Osteoblast (primary cell): ENCODE measurements at regions not wholly inside any gene's neighbourhood (a gene's known extent, or its start where the extent isn't known, plus 50 kb on each side); places are given as distances from the start of the nearest gene placed in this dataset.

ENCODE experiments used
- DNase-seq: peaks from one replicate; pipeline ENCODE4 v3.0.0; 2011; ENCODE audit warnings: low spot score, mixed read lengths; ENCODE audit not compliant: insufficient read length; ENCODE audit errors: missing footprints
- H2AFZ ChIP-seq: 2 replicates; pipeline ENCODE4 v1.6.0; 2011; ENCODE audit warnings: mild to moderate bottlenecking, low read length
- H3K27ac ChIP-seq: 2 replicates; pipeline ENCODE4 v1.5.1; 2011; ENCODE audit warnings: mild to moderate bottlenecking, low read depth, low read length, moderate library complexity
- H3K27me3 ChIP-seq: 2 replicates; pipeline ENCODE4 v1.6.0; 2012; ENCODE audit warnings: mild to moderate bottlenecking, control low read depth, inconsistent platforms, low read length, moderate library complexity; ENCODE audit not compliant: insufficient read depth
- H3K36me3 ChIP-seq: 2 replicates; pipeline ENCODE4 v1.5.1; 2011; ENCODE audit warnings: mild to moderate bottlenecking, low read length, control low read depth, moderate library complexity; ENCODE audit not compliant: insufficient read depth
- H3K4me1 ChIP-seq: 2 replicates; pipeline ENCODE4 v1.5.1; 2011; ENCODE audit warnings: mild to moderate bottlenecking, low read length, control low read depth, moderate library complexity; ENCODE audit not compliant: insufficient read depth
- H3K4me2 ChIP-seq: 2 replicates; pipeline ENCODE4 v1.6.0; 2011; ENCODE audit warnings: mild to moderate bottlenecking, low read length; ENCODE audit not compliant: insufficient read depth
- H3K4me3 ChIP-seq: fragments of 200-600 bp; sonication (generic); 3 replicates; pipeline ENCODE4 v1.5.1; 2012; ENCODE audit warnings: mild to moderate bottlenecking, low read length, inconsistent platforms; ENCODE audit not compliant: insufficient read depth
- H3K79me2 ChIP-seq: 2 replicates; pipeline ENCODE4 v1.6.0; 2012; ENCODE audit warnings: mild to moderate bottlenecking, low read length, control low read depth, inconsistent platforms; ENCODE audit not compliant: insufficient read depth
- H3K9me3 ChIP-seq: 2 replicates; pipeline ENCODE4 v1.5.1; 2011; ENCODE audit warnings: low read depth, low read length, control low read depth
- H4K20me1 ChIP-seq: 2 replicates; pipeline ENCODE4 v1.6.0; 2012; ENCODE audit warnings: mild to moderate bottlenecking, low read length, control low read depth; ENCODE audit not compliant: insufficient read depth
- TF ChIP-seq, protein P1 (sequence below): IDR thresholded peaks from 2 replicates; pipeline ENCODE4 v1.5.1; 2011; ENCODE audit warnings: mild to moderate bottlenecking, low read depth, low read length, moderate library complexity; ENCODE audit errors: extremely low read depth

DNA sequence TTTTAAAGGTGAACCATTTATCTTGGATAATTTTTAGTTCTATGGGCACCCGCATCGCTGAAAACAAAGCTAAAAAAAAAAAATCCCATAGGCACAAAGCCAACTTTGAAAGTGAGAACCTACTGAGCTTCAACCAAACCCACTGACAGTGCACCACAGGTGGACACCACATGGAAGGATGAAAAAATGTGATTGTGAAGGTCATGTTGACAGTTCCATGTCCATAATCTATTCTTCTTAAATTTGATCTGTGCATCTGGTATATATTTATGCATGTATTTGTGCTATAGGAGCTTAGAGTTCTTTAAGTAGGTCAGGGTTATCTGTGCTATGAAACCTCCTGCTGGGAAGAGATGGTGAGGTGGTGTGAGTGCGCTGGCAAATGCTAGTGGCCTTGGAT lies 374.3 kb downstream of the SPRY1 start:
- no peaks in the 10 kb centered on the region for H3K27me3 ChIP-seq
- no peak overlapping the region for H3K27ac ChIP-seq
- no peaks in the 10 kb centered on the region for H3K4me1 ChIP-seq
- no peaks in the 10 kb centered on the region for H4K20me1 ChIP-seq
- no peak overlapping the region for H3K4me3 ChIP-seq
- H3K36me3 ChIP-seq: no peaks in the 10 kb centered on the region
- DNase-seq: no peak
- TF ChIP-seq, protein P1, sequence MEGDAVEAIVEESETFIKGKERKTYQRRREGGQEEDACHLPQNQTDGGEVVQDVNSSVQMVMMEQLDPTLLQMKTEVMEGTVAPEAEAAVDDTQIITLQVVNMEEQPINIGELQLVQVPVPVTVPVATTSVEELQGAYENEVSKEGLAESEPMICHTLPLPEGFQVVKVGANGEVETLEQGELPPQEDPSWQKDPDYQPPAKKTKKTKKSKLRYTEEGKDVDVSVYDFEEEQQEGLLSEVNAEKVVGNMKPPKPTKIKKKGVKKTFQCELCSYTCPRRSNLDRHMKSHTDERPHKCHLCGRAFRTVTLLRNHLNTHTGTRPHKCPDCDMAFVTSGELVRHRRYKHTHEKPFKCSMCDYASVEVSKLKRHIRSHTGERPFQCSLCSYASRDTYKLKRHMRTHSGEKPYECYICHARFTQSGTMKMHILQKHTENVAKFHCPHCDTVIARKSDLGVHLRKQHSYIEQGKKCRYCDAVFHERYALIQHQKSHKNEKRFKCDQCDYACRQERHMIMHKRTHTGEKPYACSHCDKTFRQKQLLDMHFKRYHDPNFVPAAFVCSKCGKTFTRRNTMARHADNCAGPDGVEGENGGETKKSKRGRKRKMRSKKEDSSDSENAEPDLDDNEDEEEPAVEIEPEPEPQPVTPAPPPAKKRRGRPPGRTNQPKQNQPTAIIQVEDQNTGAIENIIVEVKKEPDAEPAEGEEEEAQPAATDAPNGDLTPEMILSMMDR: no peak
- H3K79me2 ChIP-seq: no peaks in the 10 kb centered on the region
- no peaks in the 10 kb centered on the region for H3K9me3 ChIP-seq
- no peak overlapping the region for H3K4me2 ChIP-seq
- H2AFZ ChIP-seq: no peak overlapping the region

GRCh38 chr4:123776267-123776666 lies 379.7 kb downstream of the SPRY1 start:
- no peaks in the 10 kb centered on the region for H3K4me1 ChIP-seq
- no peaks in the 10 kb centered on the region for H4K20me1 ChIP-seq
- no peaks in the 10 kb centered on the region for H3K79me2 ChIP-seq
- no peak for DNase-seq
- no peaks in the 10 kb centered on the region for H3K36me3 ChIP-seq
- TF ChIP-seq, protein P1: no peak
- H3K4me3 ChIP-seq: no peak overlapping the region
- H3K9me3 ChIP-seq: no peaks in the 10 kb centered on the region
- H3K27ac ChIP-seq: no peak overlapping the region
- no peaks in the 10 kb centered on the region for H3K27me3 ChIP-seq
- H2AFZ ChIP-seq: no peak overlapping the region
- H3K4me2 ChIP-seq: no peak overlapping the region

DNA sequence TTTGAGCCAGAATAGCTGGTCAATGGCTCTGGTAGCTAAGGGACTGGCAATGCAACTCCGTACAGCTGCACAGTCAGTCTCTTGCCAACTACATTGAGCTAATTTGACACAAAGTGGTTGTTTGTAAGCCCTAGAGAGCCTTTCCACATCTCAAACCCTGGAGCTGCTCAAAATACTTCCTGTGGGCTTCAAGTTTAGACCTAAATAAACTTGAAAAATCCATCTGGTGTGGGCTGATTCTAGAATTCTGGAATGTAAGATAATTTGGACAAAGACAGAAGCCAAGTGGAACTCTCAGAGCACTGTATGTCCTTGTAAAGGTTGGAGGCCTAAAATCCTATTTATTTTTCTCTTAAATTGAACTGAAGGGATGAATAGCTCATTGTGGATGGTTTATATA lies 380.8 kb downstream of the SPRY1 start:
- DNase-seq: no peak
- Histone ChIP-seq H3K27ac (no peak overlapping the region), H3K4me1 (peaks cover under 1% of the 10 kb centered on the region), H3K4me2 (no peak overlapping the region), H4K20me1 (no peaks in the 10 kb centered on the region), H3K4me3 (no peak overlapping the region), H2AFZ (peak overlapping the region; percentile 71), H3K9me3 (no peaks in the 10 kb centered on the region), H3K79me2 (no peaks in the 10 kb centered on the region), H3K36me3 (no peaks in the 10 kb centered on the region), H3K27me3 (no peaks in the 10 kb centered on the region)
- TF ChIP-seq, protein P1: no peak

DNA sequence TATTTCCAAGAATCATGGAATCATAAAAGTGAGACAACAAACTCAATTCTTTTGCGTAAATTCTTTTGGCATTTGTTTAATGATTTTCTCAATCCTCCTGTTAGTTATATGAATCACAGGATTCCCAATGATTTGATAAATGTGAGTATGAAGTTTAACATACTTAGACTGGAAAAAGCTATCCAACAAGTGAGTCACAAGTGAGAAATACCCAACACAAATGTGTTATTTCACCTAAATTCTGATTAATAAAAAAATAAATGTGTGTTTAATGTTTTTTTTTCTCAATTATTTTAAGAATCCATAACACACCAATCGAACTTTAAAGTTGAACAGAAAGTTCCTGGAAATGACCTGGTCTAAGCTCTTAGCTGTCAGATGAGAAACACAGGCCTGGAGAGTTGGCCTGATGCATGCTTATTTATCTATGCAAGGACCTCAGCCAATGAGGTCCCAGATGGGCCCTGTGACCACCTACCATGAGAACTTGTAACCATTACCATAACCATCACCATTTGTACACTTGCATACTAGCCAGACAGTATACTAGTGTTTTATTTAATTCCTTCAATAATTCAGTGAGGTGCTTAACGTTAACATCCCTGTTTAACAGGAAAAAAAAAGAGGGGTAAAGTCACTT lies 386.7 kb downstream of the SPRY1 start:
- peak overlapping the region; percentile 20 for H3K4me2 ChIP-seq
- no peaks in the 10 kb centered on the region for H3K9me3 ChIP-seq
- TF ChIP-seq, protein P1: no peak
- no peaks in the 10 kb centered on the region for H4K20me1 ChIP-seq
- peak overlapping the region; percentile 74 for H3K27ac ChIP-seq
- no peaks in the 10 kb centered on the region for H3K36me3 ChIP-seq
- H3K4me3 ChIP-seq: no peak overlapping the region
- peaks cover 49% of the 10 kb centered on the region for H3K4me1 ChIP-seq
- H3K27me3 ChIP-seq: no peaks in the 10 kb centered on the region
- no peak overlapping the region for H2AFZ ChIP-seq
- H3K79me2 ChIP-seq: no peaks in the 10 kb centered on the region
- peak; percentile 21 for DNase-seq
